SJCRH30 (cell line): ENCODE measurements at regions not wholly inside any gene's neighbourhood (a gene's known extent, or its start where the extent isn't known, plus 50 kb on each side); places are given as distances from the start of the nearest gene placed in this dataset.
A peak's percentile ranks its signal among the peaks of the same experiment; 100 is the strongest.

Source experiments
- DNase-seq, 2 experiments: peaks; one replicate each; pipeline ENCODE4 v3.0.0-alpha.2; 2015 to 2020
- H3K27ac ChIP-seq: fragments of 250-450 bp; sonication (Bioruptor Pico); 2 replicates; pipeline ENCODE4 v1.5.1; 2020; ENCODE audit warnings: mild to moderate bottlenecking, moderate library complexity
- H3K27me3 ChIP-seq: fragments of 250-450 bp; sonication (Bioruptor Pico); 2 replicates; pipeline ENCODE4 v1.5.1; 2020; ENCODE audit warnings: mild to moderate bottlenecking, moderate library complexity
- H3K36me3 ChIP-seq: fragments of 250-450 bp; sonication (Bioruptor Pico); 2 replicates; pipeline ENCODE4 v1.5.1; 2020; ENCODE audit warnings: mild to moderate bottlenecking, moderate library complexity
- H3K4me1 ChIP-seq: fragments of 250-450 bp; sonication (Bioruptor Pico); 2 replicates; pipeline ENCODE4 v1.5.1; 2020; ENCODE audit warnings: mild to moderate bottlenecking, moderate library complexity
- H3K4me3 ChIP-seq: fragments of 250-450 bp; sonication (Bioruptor Pico); 2 replicates; pipeline ENCODE4 v1.5.1; 2020; ENCODE audit warnings: mild to moderate bottlenecking, moderate library complexity
- H3K9me3 ChIP-seq: fragments of 250-450 bp; sonication (Bioruptor Pico); replicated peaks from 2 replicates; pipeline ENCODE4 v1.5.1; 2020; ENCODE audit warnings: mild to moderate bottlenecking, moderate library complexity

- Histone ChIP-seq H3K27me3 (no peaks in the 10 kb centered on the region), H3K4me3 (no peak overlapping the region), H3K27ac (no peak overlapping the region), H3K36me3 (no peaks in the 10 kb centered on the region), H3K9me3 (no peaks in the 10 kb centered on the region), H3K4me1 (no peaks in the 10 kb centered on the region)
- peak in 1 of 2 experiments; percentile 10 for DNase-seq
Observed at GRCh38 chr7:110595694-110596093, 495.2 kb upstream of the LRRN3 start.

GRCh38 chr7:110600956-110601355, 490.0 kb upstream of the LRRN3 start:
- Histone ChIP-seq H3K4me3 (no peak overlapping the region), H3K27me3 (no peaks in the 10 kb centered on the region), H3K27ac (no peak overlapping the region), H3K4me1 (no peaks in the 10 kb centered on the region), H3K36me3 (no peaks in the 10 kb centered on the region), H3K9me3 (no peaks in the 10 kb centered on the region)
- no peak for DNase-seq

GRCh38 chr7:110601710-110602109, 489.2 kb upstream of the LRRN3 start:
- Histone ChIP-seq H3K4me3 (no peak overlapping the region), H3K27ac (no peak overlapping the region), H3K9me3 (no peaks in the 10 kb centered on the region), H3K36me3 (no peaks in the 10 kb centered on the region), H3K27me3 (no peaks in the 10 kb centered on the region), H3K4me1 (no peaks in the 10 kb centered on the region)
- DNase-seq = no peak

GRCh38 chr7:110604206-110604605, 486.7 kb upstream of the LRRN3 start:
- Histone ChIP-seq H3K36me3 (no peaks in the 10 kb centered on the region), H3K4me3 (no peak overlapping the region), H3K9me3 (no peaks in the 10 kb centered on the region), H3K27ac (no peak overlapping the region), H3K4me1 (no peaks in the 10 kb centered on the region), H3K27me3 (no peaks in the 10 kb centered on the region)
- DNase-seq = no peak

- H3K4me1 ChIP-seq = no peaks in the 10 kb centered on the region
- no peak for DNase-seq
- no peaks in the 10 kb centered on the region for H3K36me3 ChIP-seq
- H3K9me3 ChIP-seq = no peaks in the 10 kb centered on the region
- H3K27ac ChIP-seq = no peak overlapping the region
- no peak overlapping the region for H3K4me3 ChIP-seq
- H3K27me3 ChIP-seq = no peaks in the 10 kb centered on the region
Observed at GRCh38 chr7:110604885-110605284, 486.0 kb upstream of the LRRN3 start.

- Histone ChIP-seq H3K9me3 (no peaks in the 10 kb centered on the region), H3K27ac (no peak overlapping the region), H3K27me3 (no peaks in the 10 kb centered on the region), H3K4me3 (no peak overlapping the region), H3K4me1 (no peaks in the 10 kb centered on the region), H3K36me3 (no peaks in the 10 kb centered on the region)
- DNase-seq = no peak
Observed at GRCh38 chr7:110607050-110607857, 483.7 kb upstream of the LRRN3 start.

- no peaks in the 10 kb centered on the region for H3K9me3 ChIP-seq
- no peak overlapping the region for H3K27ac ChIP-seq
- H3K27me3 ChIP-seq = no peaks in the 10 kb centered on the region
- no peaks in the 10 kb centered on the region for H3K4me1 ChIP-seq
- H3K4me3 ChIP-seq = no peak overlapping the region
- no peak for DNase-seq
- H3K36me3 ChIP-seq = no peaks in the 10 kb centered on the region
Observed at GRCh38 chr7:110609336-110609735, 481.6 kb upstream of the LRRN3 start.

GRCh38 chr7:110612680-110613079, 478.2 kb upstream of the LRRN3 start:
- H3K27ac ChIP-seq = no peak overlapping the region
- H3K27me3 ChIP-seq = no peaks in the 10 kb centered on the region
- H3K36me3 ChIP-seq = no peaks in the 10 kb centered on the region
- no peak overlapping the region for H3K4me3 ChIP-seq
- no peak for DNase-seq
- H3K4me1 ChIP-seq = no peaks in the 10 kb centered on the region
- no peaks in the 10 kb centered on the region for H3K9me3 ChIP-seq
